ENCODE measurements at regions not wholly inside any gene's neighbourhood (a gene's known extent, or its start where the extent isn't known, plus 50 kb on each side); places are given as distances from the start of the nearest gene placed in this dataset.

DNA sequence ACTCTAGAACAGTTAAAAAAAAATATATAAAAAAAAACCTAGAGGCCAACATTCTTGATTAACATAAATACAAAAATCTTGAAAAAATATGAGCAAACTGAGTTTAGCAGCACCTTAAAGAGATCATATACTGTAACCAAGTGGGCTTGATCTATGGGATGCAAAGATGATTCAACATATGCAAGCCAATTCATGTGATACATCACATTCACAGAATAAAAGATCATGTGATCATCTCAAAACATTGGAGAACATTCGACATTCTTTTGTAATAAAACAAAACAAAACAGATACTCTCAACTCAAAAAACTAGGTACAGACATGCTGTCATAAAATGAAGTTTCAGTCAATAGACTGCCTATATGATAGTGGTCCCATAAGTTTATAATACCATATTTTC lies 165.4 kb upstream of the NDST4 start:
- H3K27me3 ChIP-seq (ENCODE audit: control insufficient read depth in 3 of 3, insufficient read depth in 3 of 3, low read length in 2 of 3), result no peaks in the 10 kb centered on the region
- H3K4me3 ChIP-seq, result no peak overlapping the region
- ATAC-seq (ENCODE audit: insufficient read depth, low FRiP score) (no peak), DNase-seq (no peak)
- WGBS, 2 donors, result 84 to 93% methylated on average over 1 of the region's 1 CpG
- no peak for TF ChIP-seq CTCF (IDR thresholded peaks at IDR 0.05; ENCODE audit: control extremely low read depth, extremely low read depth)
- H3K9ac ChIP-seq (ENCODE audit: insufficient read depth in 1 of 2, low read length in 2 of 2), result no peak overlapping the region
- H3K36me3 ChIP-seq (ENCODE audit: control insufficient read depth in 4 of 4, insufficient read depth in 4 of 4, low read length in 4 of 4), result no peaks in the 10 kb centered on the region
- H3K9me3 ChIP-seq (ENCODE audit: control insufficient read depth in 4 of 4, insufficient read depth in 3 of 4, low read length in 3 of 4), result no peaks in the 10 kb centered on the region
- no peaks in the 10 kb centered on the region for H3K4me1 ChIP-seq (ENCODE audit: control insufficient read depth in 5 of 5, insufficient read depth in 5 of 5, low read length in 5 of 5)
- H3K27ac ChIP-seq (ENCODE audit: low read depth in 1 of 2, low read length in 1 of 2), result no peak overlapping the region

- Histone ChIP-seq H3K27ac (ENCODE audit: low read depth in 1 of 2, low read length in 1 of 2) (no peak overlapping the region), H3K36me3 (ENCODE audit: control insufficient read depth in 4 of 4, insufficient read depth in 4 of 4, low read length in 4 of 4) (no peaks in the 10 kb centered on the region), H3K27me3 (ENCODE audit: control insufficient read depth in 3 of 3, insufficient read depth in 3 of 3, low read length in 2 of 3) (no peaks in the 10 kb centered on the region), H3K4me1 (ENCODE audit: control insufficient read depth in 5 of 5, insufficient read depth in 5 of 5, low read length in 5 of 5) (no peaks in the 10 kb centered on the region), H3K9ac (ENCODE audit: insufficient read depth in 1 of 2, low read length in 2 of 2) (no peak overlapping the region), H3K4me3 (no peak overlapping the region), H3K9me3 (ENCODE audit: control insufficient read depth in 4 of 4, insufficient read depth in 3 of 4, low read length in 3 of 4) (no peaks in the 10 kb centered on the region)
- WGBS, 2 donors, result 45 to 67% methylated on average over 2 of the region's 2 CpGs
- TF ChIP-seq CTCF (IDR thresholded peaks at IDR 0.05; ENCODE audit: control extremely low read depth, extremely low read depth), result no peak
- ATAC-seq (ENCODE audit: insufficient read depth, low FRiP score) (no peak), DNase-seq (peak in 2 of 3 donors; percentile 2 to 5)
These were observed 162.2 kb upstream of the NDST4 start for GRCh38 chr4:115275615-115276014.

DNA sequence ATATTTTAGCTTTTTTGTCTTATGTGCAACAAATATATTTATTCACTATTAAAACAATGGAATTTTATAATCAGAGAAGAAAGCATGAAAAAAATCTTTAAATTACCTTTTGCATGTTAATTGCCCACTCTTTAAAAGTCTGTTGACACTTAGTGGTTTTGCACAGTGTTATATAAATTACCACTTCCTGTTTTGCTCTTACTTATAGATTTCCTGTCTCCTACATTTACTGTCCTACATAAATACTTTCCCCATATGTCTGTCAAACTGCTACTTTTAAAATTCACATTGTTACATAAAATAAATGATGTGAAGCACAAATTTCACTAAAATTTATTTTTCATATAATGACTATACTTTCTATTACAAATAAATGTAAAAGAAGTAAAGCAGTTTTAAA lies 161.1 kb upstream of the NDST4 start:
- ATAC-seq (ENCODE audit: insufficient read depth, low FRiP score) (no peak), DNase-seq (no peak)
- Histone ChIP-seq H3K9me3 (ENCODE audit: control insufficient read depth in 4 of 4, insufficient read depth in 3 of 4, low read length in 3 of 4) (no peaks in the 10 kb centered on the region), H3K36me3 (ENCODE audit: control insufficient read depth in 4 of 4, insufficient read depth in 4 of 4, low read length in 4 of 4) (no peaks in the 10 kb centered on the region), H3K4me3 (no peak overlapping the region), H3K27ac (ENCODE audit: low read depth in 1 of 2, low read length in 1 of 2) (no peak overlapping the region), H3K9ac (ENCODE audit: insufficient read depth in 1 of 2, low read length in 2 of 2) (no peak overlapping the region), H3K4me1 (ENCODE audit: control insufficient read depth in 5 of 5, insufficient read depth in 5 of 5, low read length in 5 of 5) (no peaks in the 10 kb centered on the region), H3K27me3 (ENCODE audit: control insufficient read depth in 3 of 3, insufficient read depth in 3 of 3, low read length in 2 of 3) (no peaks in the 10 kb centered on the region)
- TF ChIP-seq CTCF (IDR thresholded peaks at IDR 0.05; ENCODE audit: control extremely low read depth, extremely low read depth), result no peak

DNA sequence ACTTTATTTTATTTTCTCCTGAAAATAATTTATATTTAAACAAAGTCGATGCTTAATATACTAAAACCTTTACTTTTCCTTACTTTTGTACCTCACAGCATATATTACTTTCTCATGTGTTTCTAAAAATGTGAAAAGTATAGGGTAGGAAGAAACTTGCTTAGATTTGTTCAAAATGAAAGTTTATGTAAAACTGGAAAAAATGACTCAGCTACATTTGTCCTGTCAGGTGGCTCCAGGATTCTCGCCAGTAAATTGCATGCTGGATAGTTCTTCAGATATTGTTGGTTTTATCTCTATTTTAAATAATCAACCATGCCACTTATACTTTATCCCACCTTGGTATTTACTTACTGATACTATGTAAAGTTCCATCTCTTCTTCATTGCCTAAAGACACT lies 159.2 kb upstream of the NDST4 start:
- no peaks in the 10 kb centered on the region for H3K4me1 ChIP-seq (ENCODE audit: control insufficient read depth in 5 of 5, insufficient read depth in 5 of 5, low read length in 5 of 5)
- no peaks in the 10 kb centered on the region for H3K27me3 ChIP-seq (ENCODE audit: control insufficient read depth in 3 of 3, insufficient read depth in 3 of 3, low read length in 2 of 3)
- WGBS, 2 donors, result 87 to 90% methylated on average over 2 of the region's 2 CpGs
- no peak overlapping the region for H3K4me3 ChIP-seq
- no peak overlapping the region for H3K9ac ChIP-seq (ENCODE audit: insufficient read depth in 1 of 2, low read length in 2 of 2)
- DNase-seq (no peak), ATAC-seq (ENCODE audit: insufficient read depth, low FRiP score) (no peak)
- H3K36me3 ChIP-seq (ENCODE audit: control insufficient read depth in 4 of 4, insufficient read depth in 4 of 4, low read length in 4 of 4), result no peaks in the 10 kb centered on the region
- H3K9me3 ChIP-seq (ENCODE audit: control insufficient read depth in 4 of 4, insufficient read depth in 3 of 4, low read length in 3 of 4), result no peaks in the 10 kb centered on the region
- no peak overlapping the region for H3K27ac ChIP-seq (ENCODE audit: low read depth in 1 of 2, low read length in 1 of 2)
- TF ChIP-seq CTCF (IDR thresholded peaks at IDR 0.05; ENCODE audit: control extremely low read depth, extremely low read depth), result no peak

All from lung (tissue), 11 donors.